ENCODE measurements at regions not wholly inside any gene's neighbourhood (a gene's known extent, or its start where the extent isn't known, plus 50 kb on each side); places are given as distances from the start of the nearest gene placed in this dataset.

- Histone ChIP-seq H3K4me3 (ENCODE audit: insufficient read depth, low read depth, low read length) (no peak overlapping the region), H3K27me3 (ENCODE audit: control insufficient read depth, insufficient read depth, low read length, poor library complexity, severe bottlenecking) (no peaks in the 10 kb centered on the region), H3K9me3 (ENCODE audit: control insufficient read depth, low read length) (no peaks in the 10 kb centered on the region), H3K36me3 (ENCODE audit: control insufficient read depth, insufficient read depth, low read length) (no peaks in the 10 kb centered on the region), H3K4me1 (ENCODE audit: control insufficient read depth, insufficient read depth, low read length) (no peaks in the 10 kb centered on the region), H3K27ac (ENCODE audit: insufficient read depth, low read depth, low read length, poor library complexity, severe bottlenecking) (no peak overlapping the region)
- WGBS, 2 experiments: 68 to 70% methylated on average over 2 of the region's 2 CpGs
Observed at GRCh38 chr11:92149996-92150395, 74.6 kb upstream of the FAT3 start.

DNA sequence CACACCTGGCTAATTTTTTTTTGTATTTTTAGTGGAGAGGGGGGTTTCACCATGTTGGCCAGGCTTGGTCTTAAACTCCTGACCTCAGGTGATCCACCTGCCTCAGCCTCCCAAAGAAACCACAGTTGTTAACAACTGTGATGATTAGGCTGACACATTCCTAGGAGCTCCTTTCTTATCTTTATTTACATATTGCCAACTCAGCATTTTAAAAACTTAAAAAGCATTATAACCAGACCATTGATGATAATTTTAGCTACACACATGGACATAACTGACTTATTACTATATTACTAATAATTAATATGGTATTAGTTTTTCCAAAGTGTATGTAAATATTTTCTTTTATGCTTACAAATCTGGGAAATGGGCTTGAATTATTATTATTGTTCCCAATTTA is 82.9 kb upstream of the FAT3 start:
- Histone ChIP-seq H3K36me3 (ENCODE audit: control insufficient read depth, insufficient read depth, low read length) (no peaks in the 10 kb centered on the region), H3K27ac (ENCODE audit: insufficient read depth, low read depth, low read length, poor library complexity, severe bottlenecking) (no peak overlapping the region), H3K27me3 (ENCODE audit: control insufficient read depth, insufficient read depth, low read length, poor library complexity, severe bottlenecking) (no peaks in the 10 kb centered on the region), H3K9me3 (ENCODE audit: control insufficient read depth, low read length) (no peaks in the 10 kb centered on the region), H3K4me3 (ENCODE audit: insufficient read depth, low read depth, low read length) (no peak overlapping the region), H3K4me1 (ENCODE audit: control insufficient read depth, insufficient read depth, low read length) (no peaks in the 10 kb centered on the region)

- no peaks in the 10 kb centered on the region for H3K4me1 ChIP-seq (ENCODE audit: control insufficient read depth, insufficient read depth, low read length)
- H3K27ac ChIP-seq (ENCODE audit: insufficient read depth, low read depth, low read length, poor library complexity, severe bottlenecking): no peak overlapping the region
- H3K4me3 ChIP-seq (ENCODE audit: insufficient read depth, low read depth, low read length): no peak overlapping the region
- no peaks in the 10 kb centered on the region for H3K27me3 ChIP-seq (ENCODE audit: control insufficient read depth, insufficient read depth, low read length, poor library complexity, severe bottlenecking)
- no peaks in the 10 kb centered on the region for H3K9me3 ChIP-seq (ENCODE audit: control insufficient read depth, low read length)
- 96 to 100% methylated on average over 3 of the region's 3 CpGs for WGBS, 2 experiments
- H3K36me3 ChIP-seq (ENCODE audit: control insufficient read depth, insufficient read depth, low read length): no peaks in the 10 kb centered on the region
Observed at GRCh38 chr11:92141159-92141558, 83.5 kb upstream of the FAT3 start.

- Histone ChIP-seq H3K9me3 (ENCODE audit: control insufficient read depth, low read length) (no peaks in the 10 kb centered on the region), H3K36me3 (ENCODE audit: control insufficient read depth, insufficient read depth, low read length) (no peaks in the 10 kb centered on the region), H3K4me3 (ENCODE audit: insufficient read depth, low read depth, low read length) (no peak overlapping the region), H3K27ac (ENCODE audit: insufficient read depth, low read depth, low read length, poor library complexity, severe bottlenecking) (no peak overlapping the region), H3K4me1 (ENCODE audit: control insufficient read depth, insufficient read depth, low read length) (no peaks in the 10 kb centered on the region), H3K27me3 (ENCODE audit: control insufficient read depth, insufficient read depth, low read length, poor library complexity, severe bottlenecking) (no peaks in the 10 kb centered on the region)
- WGBS, 2 experiments: 89 to 97% methylated on average over 2 of the region's 2 CpGs
Observed at GRCh38 chr11:92140021-92140420, 84.6 kb upstream of the FAT3 start.

DNA sequence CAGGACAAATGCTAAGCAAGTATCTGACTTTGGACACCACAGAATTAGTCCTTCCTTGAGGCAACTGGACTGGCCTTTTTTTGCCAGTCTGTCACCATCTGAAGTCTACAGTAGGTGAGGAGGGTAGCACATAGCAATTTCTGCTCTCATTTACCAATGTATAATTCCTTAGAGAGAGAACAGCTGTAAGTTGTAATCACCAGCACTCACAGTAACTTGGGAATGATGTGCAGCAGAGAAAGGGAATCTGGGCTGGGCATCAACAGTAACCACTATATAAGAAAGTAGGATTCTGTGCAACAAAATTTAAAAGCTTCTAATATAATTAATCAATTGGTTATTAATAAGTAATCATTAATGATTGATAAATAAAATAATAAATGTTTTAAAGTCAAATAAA is 86.3 kb upstream of the FAT3 start:
- H3K4me1 ChIP-seq (ENCODE audit: control insufficient read depth, insufficient read depth, low read length): no peaks in the 10 kb centered on the region
- no peak overlapping the region for H3K27ac ChIP-seq (ENCODE audit: insufficient read depth, low read depth, low read length, poor library complexity, severe bottlenecking)
- no peaks in the 10 kb centered on the region for H3K9me3 ChIP-seq (ENCODE audit: control insufficient read depth, low read length)
- H3K27me3 ChIP-seq (ENCODE audit: control insufficient read depth, insufficient read depth, low read length, poor library complexity, severe bottlenecking): no peaks in the 10 kb centered on the region
- H3K4me3 ChIP-seq (ENCODE audit: insufficient read depth, low read depth, low read length): no peak overlapping the region
- H3K36me3 ChIP-seq (ENCODE audit: control insufficient read depth, insufficient read depth, low read length): no peaks in the 10 kb centered on the region

- H3K4me3 ChIP-seq (ENCODE audit: insufficient read depth, low read depth, low read length): no peak overlapping the region
- 78 to 83% methylated on average over 2 of the region's 2 CpGs for WGBS, 2 experiments
Observed at GRCh38 chr11:92137747-92138146, 86.9 kb upstream of the FAT3 start.

DNA sequence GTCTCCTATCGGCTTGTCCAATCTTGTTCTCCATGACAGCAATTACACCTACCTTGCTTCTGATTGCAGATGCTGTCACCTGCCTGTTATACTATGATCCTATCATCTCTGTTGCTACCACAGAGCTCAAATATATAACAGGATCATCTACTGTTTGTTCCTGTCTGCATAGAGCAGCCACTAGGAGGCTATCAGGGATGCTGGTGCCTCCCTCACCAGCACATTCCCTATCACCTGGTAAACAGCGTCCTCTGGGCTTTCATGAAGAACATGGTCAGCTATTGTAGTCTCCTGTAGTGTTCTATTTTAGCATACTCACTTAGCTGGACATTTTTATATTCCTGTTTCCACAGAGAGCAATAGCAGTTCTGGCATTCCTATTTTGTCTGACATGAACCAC is 87.8 kb upstream of the FAT3 start:
- Histone ChIP-seq H3K27me3 (ENCODE audit: control insufficient read depth, insufficient read depth, low read length, poor library complexity, severe bottlenecking) (no peaks in the 10 kb centered on the region), H3K9me3 (ENCODE audit: control insufficient read depth, low read length) (no peaks in the 10 kb centered on the region), H3K36me3 (ENCODE audit: control insufficient read depth, insufficient read depth, low read length) (no peaks in the 10 kb centered on the region), H3K4me3 (ENCODE audit: insufficient read depth, low read depth, low read length) (no peak overlapping the region), H3K27ac (ENCODE audit: insufficient read depth, low read depth, low read length, poor library complexity, severe bottlenecking) (no peak overlapping the region), H3K4me1 (ENCODE audit: control insufficient read depth, insufficient read depth, low read length) (no peaks in the 10 kb centered on the region)
- 74 to 76% methylated on average over 2 of the region's 2 CpGs for WGBS, 2 experiments

More at GRCh38 chr11:92137747-92138146, 86.9 kb upstream of the FAT3 start:
- no peaks in the 10 kb centered on the region for H3K27me3 ChIP-seq (ENCODE audit: control insufficient read depth, insufficient read depth, low read length, poor library complexity, severe bottlenecking)
- H3K9me3 ChIP-seq (ENCODE audit: control insufficient read depth, low read length): no peaks in the 10 kb centered on the region
- H3K27ac ChIP-seq (ENCODE audit: insufficient read depth, low read depth, low read length, poor library complexity, severe bottlenecking): no peak overlapping the region
- H3K36me3 ChIP-seq (ENCODE audit: control insufficient read depth, insufficient read depth, low read length): no peaks in the 10 kb centered on the region
- H3K4me1 ChIP-seq (ENCODE audit: control insufficient read depth, insufficient read depth, low read length): no peaks in the 10 kb centered on the region

DNA sequence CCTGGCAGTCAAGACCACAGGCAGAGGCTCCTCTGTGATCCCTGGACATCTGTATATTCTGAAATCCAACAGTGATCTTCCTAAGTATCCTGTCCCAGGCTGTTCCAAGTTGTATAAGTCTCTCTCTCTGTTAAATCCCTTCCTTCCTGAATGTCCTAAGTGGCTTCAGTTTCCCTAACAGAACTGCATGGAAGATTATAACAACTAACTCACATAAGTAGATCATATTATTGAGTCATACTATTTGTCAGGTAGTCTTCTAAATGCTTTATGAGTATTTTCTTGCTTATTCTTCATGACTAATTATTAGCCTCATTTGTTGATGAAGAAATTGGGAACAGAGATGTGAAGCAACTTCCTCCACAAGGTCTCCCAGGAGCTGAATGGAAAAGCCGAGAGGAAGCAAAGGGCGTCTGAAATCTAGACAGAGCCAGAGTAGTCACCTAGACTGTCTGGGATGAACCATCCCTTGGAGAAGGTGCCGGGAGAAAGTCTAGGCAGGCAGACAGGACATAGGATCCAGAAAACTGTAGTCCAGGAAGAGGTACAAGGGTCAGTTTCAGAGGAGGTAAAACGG is 93.2 kb upstream of the FAT3 start:
- no peaks in the 10 kb centered on the region for H3K36me3 ChIP-seq (ENCODE audit: control insufficient read depth, insufficient read depth, low read length)

GRCh38 chr11:92130421-92130831 is 94.2 kb upstream of the FAT3 start:
- Histone ChIP-seq H3K27me3 (ENCODE audit: control insufficient read depth, insufficient read depth, low read length, poor library complexity, severe bottlenecking) (no peaks in the 10 kb centered on the region), H3K4me3 (ENCODE audit: insufficient read depth, low read depth, low read length) (no peak overlapping the region), H3K4me1 (ENCODE audit: control insufficient read depth, insufficient read depth, low read length) (no peaks in the 10 kb centered on the region), H3K36me3 (ENCODE audit: control insufficient read depth, insufficient read depth, low read length) (no peaks in the 10 kb centered on the region), H3K9me3 (ENCODE audit: control insufficient read depth, low read length) (no peaks in the 10 kb centered on the region), H3K27ac (ENCODE audit: insufficient read depth, low read depth, low read length, poor library complexity, severe bottlenecking) (no peak overlapping the region)
- 47 to 48% methylated on average over 2 of the region's 2 CpGs for WGBS, 2 experiments

More for the DNA sequence above, 93.2 kb upstream of the FAT3 start:
- Histone ChIP-seq H3K4me1 (ENCODE audit: control insufficient read depth, insufficient read depth, low read length) (no peaks in the 10 kb centered on the region), H3K27ac (ENCODE audit: insufficient read depth, low read depth, low read length, poor library complexity, severe bottlenecking) (no peak overlapping the region), H3K4me3 (ENCODE audit: insufficient read depth, low read depth, low read length) (no peak overlapping the region), H3K27me3 (ENCODE audit: control insufficient read depth, insufficient read depth, low read length, poor library complexity, severe bottlenecking) (no peaks in the 10 kb centered on the region), H3K9me3 (ENCODE audit: control insufficient read depth, low read length) (no peaks in the 10 kb centered on the region)
- 92 to 95% methylated on average over 4 of the region's 4 CpGs for WGBS, 2 experiments

GRCh38 chr11:92129811-92130210 is 94.8 kb upstream of the FAT3 start:
- no peaks in the 10 kb centered on the region for H3K4me1 ChIP-seq (ENCODE audit: control insufficient read depth, insufficient read depth, low read length)
- WGBS, 2 experiments: 90% methylated on average over 1 of the region's 1 CpG
- H3K27me3 ChIP-seq (ENCODE audit: control insufficient read depth, insufficient read depth, low read length, poor library complexity, severe bottlenecking): no peaks in the 10 kb centered on the region
- H3K36me3 ChIP-seq (ENCODE audit: control insufficient read depth, insufficient read depth, low read length): no peaks in the 10 kb centered on the region
- H3K27ac ChIP-seq (ENCODE audit: insufficient read depth, low read depth, low read length, poor library complexity, severe bottlenecking): no peak overlapping the region
- no peaks in the 10 kb centered on the region for H3K9me3 ChIP-seq (ENCODE audit: control insufficient read depth, low read length)
- H3K4me3 ChIP-seq (ENCODE audit: insufficient read depth, low read depth, low read length): no peak overlapping the region

DNA sequence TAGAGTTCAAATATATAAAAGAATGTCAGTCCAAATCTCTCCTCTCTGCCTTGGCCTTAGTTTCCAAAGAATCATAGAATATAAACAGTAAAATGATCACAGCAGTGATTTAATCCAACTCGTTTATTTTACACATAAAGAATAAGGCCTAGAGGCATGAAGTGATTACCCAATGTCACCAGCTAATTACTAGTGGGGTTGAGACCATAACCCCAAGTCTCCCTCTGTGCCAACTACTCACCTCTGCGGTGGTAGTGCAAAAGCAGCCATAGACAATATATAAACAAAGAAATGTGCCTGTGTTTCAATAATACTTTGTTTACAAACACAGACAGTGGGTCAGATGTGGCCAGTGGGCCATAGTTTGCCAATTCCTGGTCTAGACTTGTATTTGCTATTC is 96.6 kb upstream of the FAT3 start:
- Histone ChIP-seq H3K9me3 (ENCODE audit: control insufficient read depth, low read length) (no peaks in the 10 kb centered on the region), H3K27ac (ENCODE audit: insufficient read depth, low read depth, low read length, poor library complexity, severe bottlenecking) (no peak overlapping the region), H3K4me1 (ENCODE audit: control insufficient read depth, insufficient read depth, low read length) (no peaks in the 10 kb centered on the region), H3K36me3 (ENCODE audit: control insufficient read depth, insufficient read depth, low read length) (no peaks in the 10 kb centered on the region), H3K4me3 (ENCODE audit: insufficient read depth, low read depth, low read length) (no peak overlapping the region), H3K27me3 (ENCODE audit: control insufficient read depth, insufficient read depth, low read length, poor library complexity, severe bottlenecking) (no peaks in the 10 kb centered on the region)
- WGBS, 2 experiments: 84 to 93% methylated on average over 2 of the region's 2 CpGs
